HG03097 (cell line): ENCODE measurements at regions not wholly inside any gene's neighbourhood (a gene's known extent, or its start where the extent isn't known, plus 50 kb on each side); places are given as distances from the start of the nearest gene placed in this dataset.

Experiments
- ATAC-seq: cut with Tn5 transposase; IDR thresholded peaks from one replicate; pipeline ENCODE4 v1.9.1; 2021; ENCODE audit not compliant: unreplicated experiment, low FRiP score

GRCh38 chr6:113451049-113451448 is 406.1 kb upstream of the MARCKS start:
- no peak for ATAC-seq

- no peak for ATAC-seq
These were observed 399.9 kb upstream of the MARCKS start for GRCh38 chr6:113457198-113457597.

- no peak for ATAC-seq
These were observed 399.4 kb upstream of the MARCKS start for GRCh38 chr6:113457751-113458150.

- no peak for ATAC-seq
These were observed 398.7 kb upstream of the MARCKS start for GRCh38 chr6:113458368-113459010.

- no peak for ATAC-seq
These were observed 395.8 kb upstream of the MARCKS start for GRCh38 chr6:113461153-113461932.

GRCh38 chr6:113464536-113464935 is 392.6 kb upstream of the MARCKS start:
- ATAC-seq = no peak

GRCh38 chr6:113464960-113465359 is 392.2 kb upstream of the MARCKS start:
- ATAC-seq = no peak

- ATAC-seq = no peak
These were observed 390.6 kb upstream of the MARCKS start for GRCh38 chr6:113466526-113466925.

GRCh38 chr6:113475392-113475791 is 381.8 kb upstream of the MARCKS start:
- ATAC-seq = no peak

GRCh38 chr6:113476937-113477839 is 380.0 kb upstream of the MARCKS start:
- no peak for ATAC-seq

- no peak for ATAC-seq
These were observed 376.5 kb upstream of the MARCKS start for GRCh38 chr6:113480616-113481015.

GRCh38 chr6:113481458-113481857 is 375.7 kb upstream of the MARCKS start:
- ATAC-seq = no peak

GRCh38 chr6:113481910-113482309 is 375.2 kb upstream of the MARCKS start:
- no peak for ATAC-seq

- ATAC-seq = no peak
These were observed 374.4 kb upstream of the MARCKS start for GRCh38 chr6:113482771-113483170.

- no peak for ATAC-seq
These were observed 370.9 kb upstream of the MARCKS start for GRCh38 chr6:113486199-113486598.

- no peak for ATAC-seq
These were observed 369.6 kb upstream of the MARCKS start for GRCh38 chr6:113487489-113488058.

- no peak for ATAC-seq
These were observed 369.1 kb upstream of the MARCKS start for GRCh38 chr6:113488061-113488460.

GRCh38 chr6:113488812-113489685 is 368.1 kb upstream of the MARCKS start:
- no peak for ATAC-seq

GRCh38 chr6:113489952-113490746 is 367.0 kb upstream of the MARCKS start:
- no peak for ATAC-seq
